Body of pancreas (tissue), 4 donors: ENCODE measurements at regions not wholly inside any gene's neighbourhood (a gene's known extent, or its start where the extent isn't known, plus 50 kb on each side); places are given as distances from the start of the nearest gene placed in this dataset.

Experiments
- POLR2A ChIP-seq, 3 donors: fragments of 450-650 bp; IDR thresholded peaks; one replicate each; pipeline ENCODE4 v1.6.1; 2016; ENCODE audit warnings: antibody characterized with exemption in 3 of 3, mild to moderate bottlenecking in 2 of 3
- TF ChIP-seq, protein P1 (sequence below), 7 experiments: fragments of 450-650 bp in 4 of 7; fragments of 200-600 bp in 3 of 7; sonication (generic) in 3 of 7; IDR thresholded peaks; one replicate each; pipeline ENCODE4 v1.5.1; 2016 to 2019; ENCODE audit warnings: antibody characterized with exemption in 7 of 7

DNA sequence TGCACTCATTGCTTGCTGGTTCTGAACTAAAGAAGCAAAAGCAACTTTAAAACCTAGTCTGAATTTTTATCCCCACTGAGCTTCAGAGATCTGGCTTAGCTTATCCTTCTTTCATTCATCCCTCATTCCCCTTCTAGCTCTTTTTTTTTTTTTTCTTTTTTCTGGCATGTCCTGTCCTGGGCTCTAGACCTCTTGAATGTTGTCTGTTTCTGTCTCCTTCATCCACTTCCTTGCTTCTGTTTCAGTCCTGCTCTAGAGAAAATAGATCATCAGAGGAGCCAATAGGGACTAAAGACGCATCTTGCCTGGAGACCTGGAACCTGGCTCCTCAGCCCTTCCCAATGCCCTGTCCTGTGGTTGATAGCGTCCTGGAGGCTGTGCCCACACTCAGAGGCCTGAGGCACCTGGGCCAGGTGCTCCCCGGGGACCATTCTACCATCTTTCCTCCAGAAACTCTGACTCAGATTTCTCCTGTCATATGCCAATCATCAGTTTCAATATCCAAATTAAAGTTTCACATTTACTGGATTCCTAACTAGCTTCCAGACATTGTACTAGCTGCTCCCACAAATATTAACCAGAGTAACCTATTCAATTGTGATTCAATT is 115.7 kb upstream of the GATB start:
- no peak for TF ChIP-seq POLR2A (IDR thresholded peaks at IDR 0.05)
- TF ChIP-seq, protein P1, sequence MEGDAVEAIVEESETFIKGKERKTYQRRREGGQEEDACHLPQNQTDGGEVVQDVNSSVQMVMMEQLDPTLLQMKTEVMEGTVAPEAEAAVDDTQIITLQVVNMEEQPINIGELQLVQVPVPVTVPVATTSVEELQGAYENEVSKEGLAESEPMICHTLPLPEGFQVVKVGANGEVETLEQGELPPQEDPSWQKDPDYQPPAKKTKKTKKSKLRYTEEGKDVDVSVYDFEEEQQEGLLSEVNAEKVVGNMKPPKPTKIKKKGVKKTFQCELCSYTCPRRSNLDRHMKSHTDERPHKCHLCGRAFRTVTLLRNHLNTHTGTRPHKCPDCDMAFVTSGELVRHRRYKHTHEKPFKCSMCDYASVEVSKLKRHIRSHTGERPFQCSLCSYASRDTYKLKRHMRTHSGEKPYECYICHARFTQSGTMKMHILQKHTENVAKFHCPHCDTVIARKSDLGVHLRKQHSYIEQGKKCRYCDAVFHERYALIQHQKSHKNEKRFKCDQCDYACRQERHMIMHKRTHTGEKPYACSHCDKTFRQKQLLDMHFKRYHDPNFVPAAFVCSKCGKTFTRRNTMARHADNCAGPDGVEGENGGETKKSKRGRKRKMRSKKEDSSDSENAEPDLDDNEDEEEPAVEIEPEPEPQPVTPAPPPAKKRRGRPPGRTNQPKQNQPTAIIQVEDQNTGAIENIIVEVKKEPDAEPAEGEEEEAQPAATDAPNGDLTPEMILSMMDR (IDR thresholded peaks at IDR 0.05): no peak
